ENCODE measurements at regions not wholly inside any gene's neighbourhood (a gene's known extent, or its start where the extent isn't known, plus 50 kb on each side); places are given as distances from the start of the nearest gene placed in this dataset.

GRCh38 chr2:35731674-35732073, 623.9 kb upstream of the CRIM1 start:
- no peak for FAIRE-seq
- Histone ChIP-seq H2BK15ac (ENCODE audit: low read length) (no peak overlapping the region), H4K8ac (ENCODE audit: extremely low read depth, insufficient read depth, low read length) (no peak overlapping the region), H4K20me1 (replicated peaks in 1 of 2; ENCODE audit: control insufficient read depth in 1 of 2, insufficient read depth in 2 of 2, low read length in 2 of 2) (no peaks in the 10 kb centered on the region), H4K91ac (replicated peaks; ENCODE audit: insufficient read length, low read length) (no peak overlapping the region), H4K5ac (ENCODE audit: insufficient read length, low read depth, low read length) (no peak overlapping the region), H3K4me3 (ENCODE audit: extremely low read depth in 1 of 4, insufficient read depth in 2 of 4, low read depth in 3 of 4, low read length in 4 of 4) (no peak overlapping the region), H3K23ac (ENCODE audit: insufficient read length) (no peak overlapping the region), H3K79me2 (ENCODE audit: control insufficient read depth in 1 of 2, insufficient read depth in 2 of 2, low read length in 2 of 2) (no peaks in the 10 kb centered on the region), H3K14ac (ENCODE audit: insufficient read length) (no peak overlapping the region), H2BK12ac (ENCODE audit: low read depth, low read length) (no peak overlapping the region), H3K9ac (replicated peaks in 1 of 4; ENCODE audit: extremely low read depth in 1 of 4, low read depth in 3 of 4, low read length in 3 of 4) (no peak overlapping the region), H3K36me3 (ENCODE audit: control insufficient read depth in 2 of 4, insufficient read depth in 4 of 4, low read length in 3 of 4) (no peaks in the 10 kb centered on the region), H3K27ac (ENCODE audit: low read depth, low read length) (no peak overlapping the region), H3K56ac (replicated peaks; ENCODE audit: insufficient read length, low read depth, low read length) (no peak overlapping the region), H3K27me3 (replicated peaks in 1 of 4; ENCODE audit: control insufficient read depth in 3 of 4, extremely low read depth in 1 of 4, insufficient read depth in 3 of 4, low read length in 3 of 4) (no peaks in the 10 kb centered on the region), H2BK120ac (replicated peaks; ENCODE audit: low read depth, low read length) (no peak overlapping the region), H3K4ac (replicated peaks; ENCODE audit: insufficient read length, low read depth, low read length) (no peak overlapping the region), H3K79me1 (ENCODE audit: low read depth, low read length) (no peaks in the 10 kb centered on the region), H2BK20ac (ENCODE audit: low read length) (no peak overlapping the region), H3K4me2 (ENCODE audit: insufficient read depth in 1 of 2, low read depth in 2 of 2, low read length in 2 of 2) (no peak overlapping the region), H3K23me2 (ENCODE audit: low read depth, low read length) (no peaks in the 10 kb centered on the region), H3K4me1 (replicated peaks in 1 of 4; ENCODE audit: control insufficient read depth in 3 of 4, insufficient read depth in 4 of 4, low read length in 3 of 4) (no peaks in the 10 kb centered on the region), H2AK5ac (ENCODE audit: low read depth, low read length) (no peak overlapping the region), H2AFZ (ENCODE audit: low read length) (no peak overlapping the region), H2BK5ac (ENCODE audit: low read depth, low read length) (no peak overlapping the region), H3K18ac (ENCODE audit: extremely low read depth, low read length) (no peak overlapping the region), H3K9me3 (ENCODE audit: insufficient read depth in 2 of 2, low read depth in 1 of 2, low read length in 1 of 2) (no peaks in the 10 kb centered on the region)
- TF ChIP-seq CBX8 (IDR thresholded peaks at IDR 0.05; ENCODE audit: borderline replicate concordance, low read depth, low read length) (no peak), BCL11A (IDR thresholded peaks at IDR 0.05; ENCODE audit: low read depth in 2 of 2, low read length in 2 of 2) (no peak), HDAC2 (IDR thresholded peaks at IDR 0.05; ENCODE audit: borderline replicate concordance in 1 of 2, low read depth in 2 of 2, low read length in 2 of 2) (no peak), SP1 (IDR thresholded peaks at IDR 0.05; ENCODE audit: low read depth, low read length) (no peak), SP2 (IDR thresholded peaks at IDR 0.05; ENCODE audit: low read length) (no peak), GABPA (IDR thresholded peaks at IDR 0.05; ENCODE audit: borderline replicate concordance, insufficient read depth, low read length) (no peak), SP4 (IDR thresholded peaks at IDR 0.05; ENCODE audit: low read length) (no peak)
- ChIA-PET CTCF (ENCODE audit: partially characterized antibody) (interaction anchor here (1.2 kb wide), 1 partner anchor 13 kb away, joined by 3 read pairs; no protein-coding TSS in a partner anchor), POLR2A (ENCODE audit: partially characterized antibody) (no interaction called here)
- no peak for DNase-seq (ENCODE audit: low read depth in 1 of 2, low spot score in 2 of 2)

Measured in H1 (cell line).